Renal cortex interstitium (tissue), 11 donors: ENCODE measurements at regions not wholly inside any gene's neighbourhood (a gene's known extent, or its start where the extent isn't known, plus 50 kb on each side); places are given as distances from the start of the nearest gene placed in this dataset.

Source experiments
- DNase-seq, 11 donors: peaks; one replicate each; pipeline ENCODE4 v3.0.0-alpha.2; 2013; ENCODE audit warnings: low read depth in 9 of 11, low spot score in 4 of 11; ENCODE audit errors: extremely low read depth in 1 of 11

DNA sequence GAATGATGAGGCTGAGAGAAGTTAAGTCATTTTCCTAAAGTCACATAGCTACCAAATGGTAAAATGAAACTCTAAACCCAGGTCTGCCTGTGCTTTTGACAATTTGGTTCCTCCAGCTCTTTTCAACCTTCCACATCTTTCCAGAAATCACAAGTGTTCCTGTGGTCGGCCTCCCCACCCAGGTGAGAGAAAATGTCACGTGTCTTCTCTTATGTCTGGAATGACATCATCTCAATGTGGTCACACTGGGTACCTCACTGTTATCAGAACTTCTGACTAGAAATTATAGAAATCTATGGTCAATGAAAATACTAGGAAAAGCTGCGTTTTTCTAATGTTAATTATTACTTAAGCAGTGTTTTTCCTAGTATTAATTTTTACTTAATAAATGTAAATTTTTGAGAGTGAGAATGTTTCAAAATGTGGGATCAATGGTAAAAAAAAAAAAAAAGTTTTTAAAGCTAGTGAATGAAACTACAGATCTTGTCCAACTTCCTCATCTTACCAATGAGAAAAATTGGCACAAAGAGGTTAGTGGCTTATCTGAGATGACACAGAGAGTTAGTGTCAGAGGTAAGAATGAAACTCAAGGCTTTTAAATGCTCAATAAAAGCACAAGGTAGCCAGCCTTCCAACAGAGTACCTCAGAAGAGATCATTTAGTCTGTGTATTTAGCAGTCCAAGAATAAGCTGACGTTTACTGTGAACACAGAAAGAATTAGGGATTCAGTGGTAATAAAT lies 228.7 kb upstream of the NR4A3 start:
- DNase-seq: no peak

DNA sequence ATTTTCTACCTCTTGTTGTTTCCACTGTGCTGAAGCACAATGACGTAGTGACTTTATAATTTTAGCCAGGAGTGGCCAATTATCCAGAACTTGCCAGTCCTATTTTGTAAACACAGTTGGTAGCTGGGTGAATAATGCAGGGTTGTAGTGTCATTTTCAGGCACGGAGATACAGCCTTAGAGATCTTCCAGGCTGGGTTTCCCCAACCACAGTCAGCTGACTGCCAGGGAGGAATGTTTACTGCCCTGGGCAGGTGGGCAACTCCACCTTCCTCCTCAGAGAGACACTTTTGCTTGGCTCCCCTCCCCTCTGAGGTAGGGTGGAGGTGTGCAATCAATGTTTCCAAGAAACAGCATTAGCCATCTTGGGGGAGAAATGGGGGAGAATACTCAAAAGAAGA lies 228.1 kb upstream of the NR4A3 start:
- no peak for DNase-seq

DNA sequence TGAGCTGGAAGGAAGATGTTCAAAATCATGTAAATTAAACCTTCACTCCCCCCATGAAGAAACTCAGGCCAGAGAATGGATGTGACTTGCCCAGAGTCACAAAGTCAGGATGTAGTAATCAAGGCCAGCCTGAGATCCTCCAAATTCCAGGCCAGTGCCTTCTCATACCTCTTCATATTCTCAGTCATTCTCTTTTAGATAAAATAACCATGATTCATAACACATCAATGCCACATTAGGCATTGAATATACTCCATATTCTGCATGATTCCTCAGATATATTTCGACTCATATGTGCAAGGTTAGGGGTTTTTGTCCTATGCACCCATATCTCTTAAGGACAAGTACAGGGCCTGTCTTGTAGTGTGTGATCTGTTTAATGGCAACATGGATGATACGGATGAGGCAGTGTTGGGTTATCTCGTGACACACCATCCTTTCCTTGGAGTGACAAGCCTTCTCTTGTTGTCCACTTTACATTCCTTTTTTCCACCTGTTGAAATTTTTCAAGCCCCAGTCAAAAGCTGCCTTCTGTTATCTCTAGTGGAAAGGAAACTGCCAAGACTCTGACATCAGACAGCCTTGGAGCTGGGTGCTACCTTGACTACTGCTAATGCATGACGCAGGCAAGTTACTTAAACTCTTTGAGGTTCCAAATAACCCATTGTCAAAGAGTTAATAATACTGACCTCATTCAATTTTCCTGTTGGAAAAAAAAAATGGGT lies 227.5 kb upstream of the NR4A3 start:
- no peak for DNase-seq

DNA sequence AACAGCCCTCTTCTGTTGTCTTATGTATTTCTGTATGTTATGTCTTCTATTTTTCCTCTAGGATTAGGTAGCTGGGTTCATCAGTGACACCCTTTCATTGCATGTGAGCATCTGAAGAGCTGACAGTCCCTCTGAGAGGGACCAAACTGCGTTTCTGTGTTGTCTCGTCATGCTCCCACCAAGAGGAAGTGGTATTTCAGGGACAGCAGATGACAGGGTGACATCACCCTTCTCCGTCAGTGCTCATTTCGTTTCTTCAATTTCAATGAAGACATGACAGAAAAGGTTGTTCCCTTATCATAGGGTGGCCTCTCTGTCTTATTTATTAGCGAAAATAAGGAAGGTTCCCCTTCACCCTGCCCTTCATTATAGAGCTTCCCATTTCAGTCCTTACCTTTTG lies 225.9 kb upstream of the NR4A3 start:
- no peak for DNase-seq

DNA sequence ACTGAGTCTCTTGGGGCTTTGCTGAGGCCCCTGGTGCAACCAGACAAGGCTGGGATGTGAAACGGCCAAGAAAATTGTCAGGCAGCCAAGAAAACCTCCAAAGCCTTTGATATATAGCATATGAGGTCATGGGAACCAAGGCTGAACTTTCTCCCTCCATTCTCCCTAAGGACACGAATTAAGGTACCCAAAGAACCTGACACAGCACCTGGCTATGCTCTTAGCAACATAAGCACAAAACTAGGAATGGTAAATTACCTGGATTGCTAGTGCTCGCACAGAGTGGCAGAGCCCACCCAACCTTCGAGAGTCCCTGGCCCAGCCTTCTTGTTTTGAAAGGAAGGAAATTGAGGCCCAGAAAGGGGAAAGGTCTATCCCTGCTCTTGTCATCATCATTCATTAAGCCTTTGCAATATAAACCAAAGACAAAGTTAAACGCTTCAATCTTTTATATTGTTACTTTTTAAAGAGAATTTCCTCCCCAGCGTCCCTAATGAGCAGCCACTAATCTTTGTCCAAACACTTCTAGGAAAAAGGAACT lies 220.0 kb upstream of the NR4A3 start:
- peak; percentile 44 to 75 (median 64) for DNase-seq

GRCh38 chr9:99602854-99603253 lies 218.8 kb upstream of the NR4A3 start:
- no peak for DNase-seq

DNA sequence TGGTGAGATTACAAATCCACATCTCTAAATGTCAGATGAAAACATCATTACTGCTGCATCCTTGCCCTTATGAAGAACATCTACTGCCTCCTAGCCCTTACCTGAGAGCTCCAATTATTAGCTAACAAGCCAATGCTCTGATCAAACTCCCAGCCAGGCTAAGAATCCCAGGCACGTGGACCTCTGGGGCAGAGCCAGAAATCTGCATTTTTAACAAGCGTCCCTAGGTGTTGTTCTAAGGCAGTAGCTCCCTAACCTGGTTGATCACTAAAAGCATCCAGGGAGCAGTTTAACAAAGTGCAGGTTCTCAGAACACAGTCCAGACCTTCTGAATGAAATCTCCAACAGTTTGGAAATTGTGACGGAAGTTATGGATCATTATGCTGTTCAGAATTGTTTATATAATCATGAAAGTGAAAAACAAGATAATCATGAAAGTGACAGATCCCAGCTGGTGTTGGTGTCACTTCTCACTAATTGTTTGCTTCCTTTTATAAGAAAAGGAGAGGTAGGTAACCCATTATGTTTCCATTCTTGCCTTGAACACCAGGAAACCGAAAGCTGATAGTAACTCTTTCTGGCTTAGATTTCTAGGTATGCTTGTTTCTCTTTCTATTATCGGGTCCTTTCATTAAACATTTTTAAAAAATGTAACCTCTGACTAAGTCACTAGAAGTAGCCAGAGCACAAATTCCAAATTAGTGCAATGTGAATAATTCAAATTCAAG lies 216.5 kb upstream of the NR4A3 start:
- no peak for DNase-seq

GRCh38 chr9:99606296-99606695 lies 215.4 kb upstream of the NR4A3 start:
- DNase-seq: no peak

DNA sequence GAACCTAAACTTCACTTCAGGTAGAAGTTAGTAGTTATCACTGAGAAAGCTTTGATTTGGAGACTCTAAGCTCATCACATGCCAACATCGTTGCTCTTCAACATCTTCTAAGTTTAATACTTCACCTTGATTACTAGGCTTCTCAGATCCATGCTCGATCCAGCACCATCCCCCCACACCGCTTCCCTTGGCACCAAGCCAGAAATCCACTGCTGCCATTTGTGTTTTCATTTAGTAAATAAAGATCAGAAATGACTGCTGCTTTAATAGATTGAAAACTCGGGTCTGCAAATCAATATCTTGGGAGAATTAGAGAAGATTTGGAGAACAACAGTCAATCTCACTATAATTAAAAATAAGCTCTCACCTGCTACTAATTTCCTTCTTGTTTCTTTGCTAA lies 214.7 kb upstream of the NR4A3 start:
- no peak for DNase-seq

DNA sequence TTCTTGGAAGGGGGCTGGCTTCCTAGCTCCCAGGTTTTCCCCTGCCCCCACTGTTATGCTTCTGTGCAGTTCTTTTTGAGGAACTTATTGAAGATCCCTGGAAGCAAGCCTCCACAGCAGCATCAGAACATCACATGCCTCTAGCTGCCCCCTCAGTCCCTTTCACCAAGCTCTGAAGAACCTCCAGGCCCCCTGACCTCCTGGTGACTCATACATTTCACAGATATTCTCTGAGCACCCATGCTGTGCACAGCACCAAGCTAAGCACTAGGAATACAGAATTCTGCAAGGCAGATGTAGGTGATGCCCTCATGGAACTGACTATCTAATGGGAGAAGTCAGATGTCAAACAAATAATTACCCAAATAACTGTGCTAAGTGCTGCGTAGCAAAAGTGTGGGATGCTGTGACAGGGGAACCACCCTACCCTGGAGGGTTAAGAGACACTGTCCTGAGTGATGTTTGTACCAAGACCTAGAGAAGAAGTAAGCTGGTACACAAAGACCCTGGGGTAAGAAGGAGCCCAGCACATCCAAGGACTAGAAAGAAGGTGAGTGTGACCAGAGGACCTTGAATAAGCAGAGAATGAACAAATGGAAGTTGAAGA lies 213.7 kb upstream of the NR4A3 start:
- DNase-seq: no peak

GRCh38 chr9:99614341-99614740 lies 207.3 kb upstream of the NR4A3 start:
- no peak for DNase-seq

DNA sequence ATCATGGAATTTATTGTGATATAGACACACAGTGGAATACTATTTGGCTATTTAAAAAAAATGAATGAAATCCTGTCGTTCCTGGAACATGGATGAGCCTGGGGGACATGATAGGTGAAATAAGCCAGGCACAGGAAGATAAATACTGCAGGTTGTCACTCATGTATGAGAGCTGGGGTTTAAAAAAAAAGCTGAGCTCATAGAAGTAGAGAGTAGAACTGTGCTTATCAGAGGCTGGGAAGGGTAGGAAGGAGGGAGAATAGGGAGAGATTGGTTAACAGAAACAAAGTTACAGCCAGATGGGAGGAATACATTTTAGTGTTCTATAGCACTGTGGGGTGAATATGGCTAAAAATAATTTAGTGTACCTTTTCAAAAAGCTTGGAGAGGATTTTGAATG lies 200.6 kb upstream of the NR4A3 start:
- DNase-seq: no peak

GRCh38 chr9:99622679-99623078 lies 199.0 kb upstream of the NR4A3 start:
- no peak for DNase-seq

DNA sequence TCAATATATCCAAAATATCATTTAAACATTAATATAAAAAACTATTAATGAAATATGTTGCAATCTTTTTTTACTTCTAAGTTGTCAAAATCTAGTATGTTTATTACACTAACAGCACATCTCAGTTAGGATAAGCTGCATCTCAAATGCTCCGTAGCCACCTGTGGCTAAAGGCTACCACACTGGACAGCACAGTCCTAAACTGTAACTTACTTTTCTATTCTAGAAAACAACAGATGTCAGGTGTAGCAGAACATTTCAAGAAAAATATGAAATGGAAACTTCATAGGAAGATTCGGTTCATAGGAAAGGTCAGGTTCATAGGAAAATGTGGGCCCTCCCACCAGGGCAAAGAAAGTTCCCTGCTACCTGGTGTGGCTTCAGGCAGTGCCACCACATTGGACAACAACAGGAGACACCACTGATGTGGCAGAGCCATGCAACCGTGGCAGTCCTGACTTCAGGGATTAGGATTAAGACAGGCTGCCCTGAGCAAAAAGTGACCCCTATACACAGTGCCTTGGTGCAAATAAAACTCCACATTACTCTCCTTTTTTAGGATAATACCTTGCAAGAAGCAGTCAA lies 197.8 kb upstream of the NR4A3 start:
- DNase-seq: no peak

- DNase-seq: no peak
Measured at GRCh38 chr9:99624499-99625233, 197.0 kb upstream of the NR4A3 start.

DNA sequence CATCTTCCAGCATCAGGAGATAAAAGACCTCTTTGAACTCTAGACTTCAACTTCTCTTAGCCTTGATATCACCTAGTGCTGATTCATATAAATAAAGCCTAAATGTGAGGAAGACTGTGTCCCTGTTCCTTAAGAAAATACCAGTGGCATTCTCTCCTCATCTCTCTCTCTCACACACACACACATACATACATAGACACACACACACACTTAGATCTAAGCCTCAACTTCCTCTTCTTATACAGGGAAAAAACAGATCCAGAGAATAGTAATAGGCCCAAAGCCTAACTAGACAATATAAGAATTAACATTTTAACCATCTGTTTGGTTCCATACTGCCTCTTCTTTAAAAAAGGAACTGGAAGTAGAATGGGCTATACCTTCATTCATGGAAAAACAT lies 195.3 kb upstream of the NR4A3 start:
- no peak for DNase-seq

GRCh38 chr9:99628285-99628684 lies 193.4 kb upstream of the NR4A3 start:
- no peak for DNase-seq

- no peak for DNase-seq
Measured at GRCh38 chr9:99628849-99629620, 192.7 kb upstream of the NR4A3 start.
